Epithelial cell of esophagus (primary cell): ENCODE measurements at regions not wholly inside any gene's neighbourhood (a gene's known extent, or its start where the extent isn't known, plus 50 kb on each side); places are given as distances from the start of the nearest gene placed in this dataset.

Experiments
- DNase-seq: peaks from one replicate; pipeline ENCODE4 v3.0.0; 2010; ENCODE audit warnings: low read depth
- H3K4me3 ChIP-seq: 2 replicates; pipeline ENCODE4 v1.5.1; 2011; ENCODE audit warnings: mild to moderate bottlenecking, low read length, control low read depth
- CTCF ChIP-seq: IDR thresholded peaks from 2 replicates; pipeline ENCODE4 v1.5.1; 2011; ENCODE audit warnings: low read depth, mild to moderate bottlenecking, low read length, control low read depth, inconsistent platforms; ENCODE audit not compliant: insufficient read depth; ENCODE audit errors: missing control alignments

- TF ChIP-seq CTCF = no peak
- no peak overlapping the region for H3K4me3 ChIP-seq
- peak; percentile 57 for DNase-seq
Measured at GRCh38 chr5:82399111-82399510, 121.0 kb upstream of the RPS23 start.

GRCh38 chr5:82397741-82398320, 119.7 kb upstream of the RPS23 start:
- no peak overlapping the region for H3K4me3 ChIP-seq
- TF ChIP-seq CTCF = no peak
- DNase-seq = no peak

DNA sequence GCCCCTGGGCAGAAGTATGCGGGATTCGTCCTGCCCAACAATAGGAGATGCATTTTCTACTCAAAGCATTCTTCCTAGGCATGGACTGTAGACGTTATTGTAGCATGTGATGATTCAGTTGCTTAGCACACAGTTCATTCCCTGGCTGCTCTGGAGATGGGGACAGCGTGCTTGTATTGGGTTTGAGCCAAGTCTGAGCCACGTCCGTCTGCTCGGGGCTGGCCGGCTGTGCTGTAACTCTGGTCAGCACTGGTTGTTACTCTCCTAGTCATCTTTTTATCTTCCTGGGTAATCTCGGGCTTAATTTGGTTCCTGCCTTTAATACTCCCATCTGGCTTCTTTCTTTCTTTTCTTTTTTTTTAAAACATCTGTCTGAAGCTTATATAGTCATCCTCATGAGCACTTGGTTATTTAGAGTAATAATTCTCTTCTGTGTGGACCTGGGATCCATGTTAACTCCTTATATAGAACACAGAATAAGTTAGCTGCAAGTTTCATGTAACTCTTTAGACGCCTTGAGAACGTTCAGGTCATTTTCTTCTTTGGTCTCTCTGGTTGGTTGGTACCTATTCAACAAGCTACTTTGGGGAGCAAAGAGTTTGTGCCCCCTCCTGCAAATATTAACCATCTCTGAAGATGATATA, 118.8 kb upstream of the RPS23 start:
- peak; percentile 95 for DNase-seq
- no peak for TF ChIP-seq CTCF

GRCh38 chr5:82396396-82396795, 118.2 kb upstream of the RPS23 start:
- no peak overlapping the region for H3K4me3 ChIP-seq
- no peak for TF ChIP-seq CTCF
- no peak for DNase-seq

More for the DNA sequence above, 118.8 kb upstream of the RPS23 start:
- H3K4me3 ChIP-seq = no peak overlapping the region

GRCh38 chr5:82393951-82394350, 115.8 kb upstream of the RPS23 start:
- no peak for TF ChIP-seq CTCF
- no peak for DNase-seq
- H3K4me3 ChIP-seq = no peak overlapping the region

GRCh38 chr5:82390088-82390487, 111.9 kb upstream of the RPS23 start:
- no peak overlapping the region for H3K4me3 ChIP-seq
- DNase-seq = no peak
- TF ChIP-seq CTCF = no peak

GRCh38 chr5:82389347-82389746, 111.2 kb upstream of the RPS23 start:
- no peak overlapping the region for H3K4me3 ChIP-seq
- TF ChIP-seq CTCF = no peak
- DNase-seq = no peak
